Globus pallidus (tissue), 1 donor: ENCODE measurements at regions not wholly inside any gene's neighbourhood (a gene's known extent, or its start where the extent isn't known, plus 50 kb on each side); places are given as distances from the start of the nearest gene placed in this dataset.

Source experiments
- DNase-seq: peaks from one replicate; pipeline ENCODE4 v3.0.0-alpha.2; 2015; ENCODE audit warnings: low spot score

DNA sequence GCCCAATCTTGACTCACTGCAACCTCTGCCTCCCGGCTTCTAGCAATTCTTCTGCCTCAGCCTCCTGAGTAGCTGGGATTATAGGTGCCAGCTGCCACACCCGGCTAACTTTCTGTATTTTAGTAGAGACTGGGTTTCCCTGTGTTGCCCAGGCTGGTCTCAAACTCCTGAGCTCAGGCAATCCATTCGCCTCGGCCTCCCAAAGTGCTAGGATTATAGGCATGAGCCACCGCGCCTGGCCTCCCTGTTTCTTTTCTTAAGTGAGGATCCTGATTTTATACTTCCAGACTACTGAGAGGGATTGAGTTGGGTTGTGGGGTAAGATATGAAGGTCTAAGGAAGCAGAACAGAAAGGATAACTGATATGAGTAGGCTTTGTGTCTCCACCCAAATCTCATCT, 106.8 kb downstream of the CNTN3 start:
- no peak for DNase-seq

- DNase-seq = no peak
Observed at GRCh38 chr3:74506246-74506645, 108.2 kb downstream of the CNTN3 start.

DNA sequence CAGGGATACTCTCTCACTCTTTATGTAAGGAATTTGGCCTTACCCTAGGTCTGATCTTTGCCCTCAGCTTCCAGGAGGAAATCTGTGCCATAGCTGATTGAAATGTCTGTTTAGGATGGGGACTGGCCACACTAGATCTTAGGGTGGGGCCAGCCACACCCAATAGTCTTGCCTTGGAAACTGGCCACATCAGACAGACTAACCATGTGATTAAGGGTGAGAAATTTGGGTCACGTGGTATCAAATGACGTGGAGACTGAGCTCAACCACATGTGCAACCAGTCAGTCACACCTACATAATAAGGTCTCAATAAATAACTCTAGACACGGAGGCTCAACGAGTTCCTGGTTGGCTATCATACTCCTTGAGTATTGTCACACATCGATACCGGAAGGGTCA, 113.5 kb downstream of the CNTN3 start:
- no peak for DNase-seq

DNA sequence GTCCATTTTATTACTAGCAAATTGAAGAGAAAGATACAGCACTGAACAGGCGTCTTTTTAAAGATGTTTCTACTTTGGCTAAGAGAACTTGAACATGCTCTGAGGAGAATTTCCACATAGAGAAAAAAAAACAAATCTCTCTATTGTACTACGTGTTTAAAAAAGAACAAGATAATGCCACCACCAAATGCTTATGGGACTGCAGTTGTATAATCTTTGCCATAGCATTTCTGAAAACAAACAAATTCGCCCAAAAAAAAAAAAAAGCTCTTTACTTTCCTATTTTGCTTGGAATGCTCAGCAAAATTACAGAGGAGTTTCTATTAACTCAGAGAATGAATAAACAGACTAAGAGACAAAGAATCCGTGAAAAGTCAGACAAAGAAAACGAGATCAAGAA, 114.2 kb downstream of the CNTN3 start:
- no peak for DNase-seq

DNA sequence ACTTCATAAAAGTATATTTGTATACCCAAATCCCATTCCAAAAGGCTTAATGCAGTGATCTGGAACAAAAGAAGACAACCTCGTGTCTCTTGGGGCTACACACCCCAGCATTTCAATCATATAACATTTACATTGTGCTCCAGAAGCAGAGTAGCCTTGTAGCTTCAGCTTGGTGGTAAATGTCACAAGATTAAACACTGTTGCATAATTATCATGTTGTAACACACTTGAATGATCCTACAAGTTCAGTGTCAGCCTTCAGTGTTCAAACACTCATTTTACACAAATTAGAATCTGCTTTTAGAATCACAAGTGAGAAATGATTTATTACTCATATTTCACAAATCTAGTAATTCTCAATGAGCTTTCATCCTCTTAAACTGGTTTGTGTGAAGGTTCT, 122.6 kb downstream of the CNTN3 start:
- no peak for DNase-seq

DNA sequence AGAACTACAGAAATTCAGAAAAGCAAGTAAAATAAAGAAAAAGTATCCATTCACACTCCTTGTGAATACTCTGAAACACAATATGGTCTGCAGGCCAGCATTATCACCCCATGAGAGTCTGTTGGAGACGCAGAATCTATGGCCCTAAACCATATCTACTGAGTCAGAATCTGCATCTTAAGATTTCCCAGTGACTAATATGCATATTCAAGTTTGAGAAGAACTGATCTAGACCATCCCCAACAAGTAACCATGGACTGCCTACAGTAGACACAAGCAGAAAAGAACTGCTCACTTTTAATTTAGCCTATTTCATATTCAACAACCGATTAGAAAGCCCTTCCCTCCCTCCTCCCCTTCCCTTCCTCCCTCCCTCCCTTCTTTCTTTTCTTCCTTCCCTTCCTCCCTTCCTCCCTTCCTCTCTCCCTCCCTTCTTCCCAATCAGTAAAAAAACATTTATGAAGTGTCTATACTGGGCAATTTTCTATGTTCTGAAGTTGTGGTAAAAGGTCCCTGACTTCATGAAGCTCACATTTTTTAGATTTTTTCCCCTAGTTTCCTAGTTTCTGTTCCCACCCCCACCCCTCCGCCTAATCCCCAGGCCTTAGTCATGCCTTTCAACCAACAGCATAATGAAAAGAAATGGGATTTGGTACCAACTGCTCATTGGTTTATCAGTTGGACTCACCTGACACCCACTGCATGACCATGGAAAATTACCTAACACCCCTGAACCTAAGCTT, 125.2 kb downstream of the CNTN3 start:
- no peak for DNase-seq

DNA sequence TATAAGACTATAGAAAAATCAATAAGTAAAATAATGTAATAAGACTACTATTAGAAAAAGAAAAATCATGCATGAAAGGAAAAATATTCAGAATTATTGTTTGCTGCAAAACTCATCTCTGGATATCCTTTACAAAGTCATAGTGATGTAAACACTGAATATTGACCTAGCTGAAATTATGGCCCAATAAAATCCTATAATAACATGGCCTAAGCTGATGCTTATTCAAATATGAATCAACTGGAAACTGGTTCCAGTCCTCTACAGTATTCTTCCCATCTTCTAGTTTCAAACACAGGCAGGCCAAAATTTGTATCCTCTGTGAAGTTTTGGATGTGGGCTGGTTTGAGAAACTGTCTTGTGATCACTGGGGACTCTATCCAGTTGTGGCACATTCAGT, 134.5 kb downstream of the CNTN3 start:
- no peak for DNase-seq

- DNase-seq = no peak
Observed at GRCh38 chr3:74470313-74470712, 144.1 kb downstream of the CNTN3 start.

DNA sequence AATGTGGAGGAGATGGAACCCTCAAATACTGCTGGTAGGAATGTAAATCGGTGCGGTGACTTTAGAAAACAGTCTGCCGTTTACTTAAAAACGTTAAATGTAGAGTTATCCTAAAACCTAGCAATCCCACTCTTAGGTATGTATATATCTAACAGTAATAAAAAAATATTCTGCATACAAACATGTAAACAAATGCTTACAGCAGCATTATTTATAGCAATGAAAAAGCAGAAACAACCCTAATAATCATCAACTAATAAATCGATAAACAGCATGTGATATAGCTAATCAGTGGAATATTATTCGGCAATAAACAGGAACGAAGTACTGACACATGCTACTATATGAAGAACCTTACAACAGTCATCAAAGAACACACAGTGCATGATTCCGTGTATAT, 144.7 kb downstream of the CNTN3 start:
- DNase-seq = no peak

DNA sequence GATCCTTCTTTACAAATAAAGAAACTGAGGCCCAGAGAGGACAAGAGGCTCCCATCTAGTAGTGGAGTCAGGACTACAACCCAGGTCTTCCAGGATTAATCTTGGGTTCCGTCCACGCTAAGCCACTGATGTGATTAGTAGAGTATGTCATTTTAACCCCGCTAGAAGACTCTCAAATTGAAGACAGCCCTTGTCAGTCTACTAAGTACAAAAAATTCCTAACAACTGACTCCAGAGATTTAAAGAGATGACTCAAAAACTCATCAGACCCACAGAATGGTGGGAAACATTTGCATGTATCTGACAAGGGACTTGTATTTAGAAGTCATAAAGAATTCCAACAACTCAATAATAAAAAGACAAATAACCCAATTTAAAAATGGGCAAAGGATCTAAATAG, 145.3 kb downstream of the CNTN3 start:
- DNase-seq = no peak

GRCh38 chr3:74465715-74466410, 148.6 kb downstream of the CNTN3 start:
- peak; percentile 9 for DNase-seq

DNA sequence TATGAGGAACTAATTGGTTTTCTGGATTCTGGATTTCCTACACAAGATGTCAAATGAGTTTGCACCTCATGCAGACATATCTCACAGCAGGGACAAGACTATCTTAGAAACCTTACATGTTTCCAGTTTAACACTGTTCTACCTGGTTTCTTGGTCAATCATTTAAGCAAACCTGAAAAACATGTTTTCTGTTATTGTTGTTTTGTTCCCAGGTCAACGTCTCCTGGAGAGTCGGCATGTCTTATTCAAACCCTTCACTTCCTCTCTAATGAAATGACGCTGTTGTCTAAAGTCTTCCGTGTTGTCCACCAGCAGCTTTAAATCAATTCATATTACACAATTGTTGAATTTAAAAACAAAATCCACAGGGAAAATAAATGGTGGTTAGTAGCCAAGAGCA, 150.9 kb downstream of the CNTN3 start:
- DNase-seq = no peak

DNA sequence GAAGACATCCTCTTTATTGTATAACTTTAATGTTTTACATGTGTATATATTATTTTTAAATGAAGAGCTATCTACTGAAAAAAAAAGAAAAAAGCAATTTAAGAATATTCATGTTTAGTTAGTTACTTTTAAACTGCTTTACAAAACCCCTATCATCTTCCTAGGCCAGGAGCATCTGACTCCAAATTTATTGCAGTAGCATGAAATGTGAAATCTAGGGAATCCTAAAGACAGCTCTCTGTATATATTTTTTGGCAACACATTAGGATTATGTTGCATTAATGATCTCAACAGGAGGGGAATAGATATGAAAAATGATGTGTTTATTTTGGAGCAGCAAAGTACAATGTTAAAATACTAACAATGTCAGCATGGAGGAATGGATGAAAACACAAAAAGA, 158.3 kb downstream of the CNTN3 start:
- no peak for DNase-seq

GRCh38 chr3:74447221-74447620, 167.2 kb downstream of the CNTN3 start:
- DNase-seq = no peak

DNA sequence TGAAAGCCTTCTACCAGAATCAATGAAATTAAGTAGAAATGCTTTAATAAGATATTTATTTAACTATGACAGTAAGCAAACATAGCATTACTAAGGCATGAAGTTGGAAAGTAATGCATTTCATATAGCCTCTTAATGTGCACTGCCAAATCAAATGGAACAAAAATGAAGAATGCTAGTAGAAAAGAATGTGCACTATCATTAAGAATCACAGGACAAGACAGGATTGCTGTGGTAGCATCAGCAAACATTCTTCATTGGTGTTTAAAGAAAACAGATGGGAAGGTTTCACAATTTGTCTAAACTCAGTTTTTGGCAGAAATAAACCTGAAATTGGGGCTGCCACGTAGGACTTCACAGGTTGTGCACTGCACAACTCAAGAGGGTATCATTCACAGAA, 168.9 kb downstream of the CNTN3 start:
- no peak for DNase-seq

DNA sequence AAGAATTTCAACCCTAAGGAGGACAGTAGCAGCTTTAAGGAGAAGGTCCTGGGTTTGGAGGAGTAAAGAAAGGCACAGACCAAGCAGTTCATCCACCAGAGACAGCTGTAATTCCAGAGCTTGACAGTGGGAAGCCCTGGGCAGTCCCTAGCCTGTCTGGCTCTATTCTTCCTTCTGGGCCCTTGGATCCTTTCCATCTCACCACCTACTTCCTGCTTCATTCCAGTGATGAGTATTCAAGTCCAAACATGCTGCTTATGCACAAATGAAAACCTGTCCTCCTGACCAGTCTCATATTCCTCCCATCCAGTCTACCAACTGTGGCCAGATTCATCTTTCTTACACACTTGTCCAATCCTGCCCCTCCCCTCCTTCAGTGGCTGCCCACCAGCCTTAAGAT, 171.4 kb downstream of the CNTN3 start:
- DNase-seq = no peak

GRCh38 chr3:74442683-74443082, 171.8 kb downstream of the CNTN3 start:
- DNase-seq = no peak

DNA sequence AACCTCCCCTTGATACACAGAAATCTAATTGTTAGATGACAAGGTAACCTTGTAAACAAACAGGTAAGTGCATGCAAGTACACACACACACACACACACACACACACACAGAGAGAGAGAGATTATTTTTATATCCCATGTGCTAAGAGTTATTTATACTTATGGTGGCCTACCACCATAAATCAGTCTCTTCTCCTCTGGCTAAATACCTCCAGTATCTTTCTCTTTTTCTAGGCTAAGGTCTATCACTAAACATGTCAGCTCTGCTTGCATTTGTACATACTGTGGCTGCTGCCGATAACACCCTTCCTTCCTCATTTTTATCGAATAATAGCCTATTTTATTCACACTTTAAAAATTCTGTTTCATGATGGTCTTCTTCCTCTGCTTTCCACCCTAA, 172.4 kb downstream of the CNTN3 start:
- DNase-seq = no peak

DNA sequence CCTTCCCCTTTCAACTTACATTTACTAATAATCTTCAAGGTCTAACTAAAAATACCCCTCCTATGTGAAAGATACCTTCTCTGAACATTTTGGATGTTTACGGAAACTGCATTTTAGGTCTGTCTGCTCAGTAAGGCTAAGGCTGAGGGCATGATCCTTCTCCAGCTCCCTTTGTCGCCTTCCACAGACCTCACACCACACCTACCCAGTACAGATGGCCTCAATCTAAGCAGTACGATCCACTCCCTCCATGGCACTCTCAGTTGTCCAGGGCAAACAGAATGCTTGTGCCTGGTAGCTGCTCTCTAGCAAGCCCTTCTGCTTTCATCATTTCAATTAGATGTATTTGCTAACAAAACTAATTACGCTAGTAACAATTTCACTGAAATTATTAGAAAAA, 178.3 kb downstream of the CNTN3 start:
- no peak for DNase-seq

DNA sequence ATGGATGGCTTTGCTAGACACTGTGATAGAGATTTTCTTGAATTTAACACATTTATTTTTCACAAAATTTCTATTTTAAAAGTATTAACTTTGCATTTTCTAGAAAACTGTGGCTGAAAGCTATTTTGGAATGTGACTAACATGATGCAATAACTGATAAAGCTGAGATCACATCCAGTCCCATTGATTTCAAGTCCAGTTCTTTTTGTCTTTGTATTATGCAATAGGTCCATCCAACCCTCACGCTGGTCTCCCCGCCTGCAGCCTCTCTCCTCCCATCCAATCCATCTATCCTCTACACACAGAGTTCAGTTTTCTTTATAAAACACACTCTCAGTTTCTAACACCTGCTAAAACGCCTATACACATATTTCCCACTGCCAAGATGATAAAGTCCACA, 178.8 kb downstream of the CNTN3 start:
- DNase-seq = no peak

GRCh38 chr3:74434406-74434805, 180.1 kb downstream of the CNTN3 start:
- DNase-seq = no peak

DNA sequence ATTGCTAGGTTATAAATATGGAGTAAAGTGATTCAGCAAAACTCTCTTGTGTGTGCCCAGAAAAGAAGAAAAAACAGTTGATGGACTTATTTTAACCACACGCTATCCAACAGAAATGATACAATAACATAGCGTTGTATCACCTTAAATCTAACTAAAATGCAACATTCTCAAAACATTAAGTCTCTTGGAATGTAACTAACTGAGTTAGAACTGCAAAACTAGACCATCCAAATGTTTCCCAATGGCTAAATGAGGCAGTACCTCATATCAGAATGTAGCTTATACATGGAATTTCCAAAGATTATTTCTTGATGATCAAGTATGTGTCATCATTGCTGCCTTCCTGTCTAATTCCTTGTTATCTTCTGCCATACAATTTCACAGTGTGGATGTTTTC, 187.9 kb downstream of the CNTN3 start:
- no peak for DNase-seq

- DNase-seq = peak; percentile 59
Observed at GRCh38 chr3:74423867-74424266, 190.6 kb downstream of the CNTN3 start.

DNA sequence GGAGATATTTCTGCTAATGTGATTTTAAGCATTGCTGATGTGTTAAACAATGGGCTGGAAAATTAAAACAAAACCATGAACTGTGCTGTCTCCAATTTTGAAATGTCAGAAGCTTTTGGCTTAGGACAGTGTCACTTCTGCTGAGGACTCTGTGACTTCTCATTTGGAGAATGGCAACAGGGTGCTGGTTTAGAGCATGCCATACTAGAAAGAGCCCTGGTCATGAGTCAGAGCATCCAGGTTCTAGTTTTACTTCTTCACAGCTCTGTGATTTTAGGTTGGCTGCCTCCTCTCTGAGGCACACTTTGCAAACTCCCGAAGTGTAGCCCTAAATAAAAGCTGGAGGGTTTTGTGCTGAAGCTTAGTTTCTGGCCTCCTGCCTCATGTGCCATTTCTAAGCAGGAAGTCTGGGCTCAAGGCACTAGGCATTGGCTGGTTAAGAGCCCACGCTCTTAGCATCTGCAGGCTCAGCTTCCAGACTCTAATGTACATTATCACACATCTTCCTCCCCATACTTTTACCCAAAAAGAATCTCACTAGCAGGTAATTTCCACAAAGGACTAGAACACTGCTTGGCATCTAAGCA, 193.8 kb downstream of the CNTN3 start:
- DNase-seq = no peak
